GM23248 (cell line): ENCODE measurements at regions not wholly inside any gene's neighbourhood (a gene's known extent, or its start where the extent isn't known, plus 50 kb on each side); places are given as distances from the start of the nearest gene placed in this dataset.

ENCODE experiments used
- EZH2 ChIP-seq: fragments of 200-600 bp; sonication (generic); IDR thresholded peaks from 2 replicates; pipeline ENCODE4 v1.6.1; 2018; ENCODE audit warnings: antibody characterized with exemption, mild to moderate bottlenecking; ENCODE audit not compliant: insufficient read depth, poor library complexity, severe bottlenecking
- EZH2phosphoT487 ChIP-seq: fragments of 200-600 bp; sonication (generic); IDR thresholded peaks from 2 replicates; pipeline ENCODE4 v1.6.1; 2018; ENCODE audit warnings: antibody characterized with exemption, moderate library complexity, mild to moderate bottlenecking, low read depth; ENCODE audit not compliant: insufficient read depth

GRCh38 chr2:66889632-66889882, 454.6 kb downstream of the MEIS1 start:
- no peak for TF ChIP-seq EZH2
- no peak for TF ChIP-seq EZH2phosphoT487
